ENCODE measurements at regions not wholly inside any gene's neighbourhood (a gene's known extent, or its start where the extent isn't known, plus 50 kb on each side); places are given as distances from the start of the nearest gene placed in this dataset.
"Not testable (repeated sequence)": the region's sequence is repeated elsewhere in the genome, so short reads cannot be mapped to it uniquely, and the experiment has no call there.

DNA sequence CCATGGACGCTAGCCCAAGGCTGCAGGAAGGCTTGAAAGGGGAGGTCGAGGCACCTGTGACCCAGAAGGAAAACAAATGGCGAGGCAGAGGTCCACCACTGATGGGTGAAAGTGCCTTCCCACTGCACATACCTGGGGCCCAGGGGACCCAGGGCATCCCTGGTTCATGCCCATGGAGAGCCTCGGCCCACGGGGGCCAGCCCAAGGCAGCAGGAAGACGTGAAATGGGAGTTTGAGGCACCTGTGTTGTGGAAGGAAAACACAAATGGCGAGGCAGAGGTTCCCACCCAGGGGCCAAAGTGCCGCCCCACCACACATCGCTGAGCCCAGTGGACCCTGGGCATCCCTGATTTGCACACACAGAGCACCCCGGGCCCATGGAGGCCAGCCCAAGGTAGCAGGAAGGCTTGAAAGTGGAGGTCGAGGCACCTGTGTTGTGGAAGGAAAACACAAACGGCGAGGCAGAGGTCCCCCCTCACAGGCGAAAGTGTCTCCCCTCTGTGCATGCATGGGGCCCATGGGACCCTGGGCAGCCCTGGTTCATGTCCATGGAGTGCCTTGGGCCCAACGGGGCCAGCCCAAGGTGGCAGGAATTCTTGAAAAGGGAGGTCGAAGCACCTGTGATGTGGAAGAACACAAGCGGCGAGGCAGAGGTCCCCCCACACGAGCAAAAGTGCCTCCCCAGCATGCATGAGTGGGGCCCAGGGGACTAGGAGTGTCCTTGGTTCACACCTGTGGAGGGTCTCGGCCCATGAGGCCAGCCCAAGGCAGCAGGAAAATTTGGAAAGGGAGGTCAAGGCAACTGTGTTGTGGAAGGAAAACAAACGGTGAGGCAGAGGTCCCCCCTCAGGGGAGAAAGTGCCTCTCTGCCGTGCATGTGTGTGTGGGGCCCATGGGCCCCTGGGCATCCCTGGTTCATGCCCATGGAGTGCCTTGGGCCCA is 383.3 kb downstream of the ALG10 start:
- Histone ChIP-seq H3K4me1 (replicated peaks in 1 of 2) (no peaks in the 10 kb centered on the region), H3K4me3 (no peak overlapping the region), H3K27ac (no peak overlapping the region)
- no peak for ATAC-seq (replicated peaks in 6 of 8)
- in situ Hi-C loops (cut with MboI; ENCODE audit: low pct_unique_long_range_greater_than_20kb in 2 of 9, low sequenced_read_pairs in 9 of 9, unreplicated experiment in 9 of 9), result no loop called here
- WGBS, 10 experiments, result 23 to 100% (median 58%) methylated on average over 1 to 11 of the region's 22 CpGs; no CpG with 5 or more reads in 3 of the 10 experiments

DNA sequence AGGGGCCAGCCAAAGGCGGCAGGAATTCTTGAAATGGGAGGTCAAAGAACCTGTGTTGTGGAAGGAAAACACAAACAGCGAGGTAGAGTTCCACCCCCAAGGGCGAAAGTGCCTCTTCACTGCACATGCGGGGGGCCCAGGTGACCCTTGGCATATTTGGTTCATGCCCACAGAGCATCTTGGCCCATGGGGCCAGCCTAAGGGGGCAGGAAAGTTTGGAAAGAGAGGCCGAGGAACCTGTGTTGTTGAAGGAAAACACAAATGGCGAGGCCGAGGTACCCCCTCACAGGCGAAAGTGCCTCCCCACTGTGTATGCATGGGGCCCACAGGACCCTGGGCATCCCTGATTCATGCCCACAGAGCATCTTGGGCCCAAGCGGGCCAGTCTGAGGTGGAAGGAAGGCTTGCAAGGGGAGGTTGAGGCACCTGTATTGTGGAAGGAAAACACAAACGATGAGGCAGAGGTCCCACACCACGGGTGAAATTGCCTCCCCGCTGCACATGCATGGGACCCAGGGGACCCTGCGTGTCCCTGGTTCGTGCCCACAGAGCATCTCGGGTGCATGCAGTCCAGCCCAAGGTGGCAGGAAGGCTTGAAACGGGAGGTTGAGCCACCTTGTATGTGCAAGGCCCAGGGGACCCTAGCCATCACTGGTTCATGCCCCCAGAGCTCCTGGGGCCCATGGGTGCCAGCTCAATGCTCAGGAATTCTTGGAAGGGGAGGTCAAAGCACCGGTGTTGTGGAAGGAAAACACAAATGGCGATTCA is 384.1 kb downstream of the ALG10 start:
- ATAC-seq (replicated peaks in 6 of 8), result no peak
- WGBS, 10 experiments, result 0 to 80% (median 26%) methylated on average over 1 to 10 of the region's 18 CpGs; no CpG with 5 or more reads in 3 of the 10 experiments
- no peaks in the 10 kb centered on the region for H3K4me1 ChIP-seq (replicated peaks in 1 of 2)
- H3K27ac ChIP-seq, result no peak overlapping the region
- no peak overlapping the region for H3K4me3 ChIP-seq
- in situ Hi-C loops (cut with MboI; ENCODE audit: low pct_unique_long_range_greater_than_20kb in 2 of 9, low sequenced_read_pairs in 9 of 9, unreplicated experiment in 9 of 9), result no loop called here

DNA sequence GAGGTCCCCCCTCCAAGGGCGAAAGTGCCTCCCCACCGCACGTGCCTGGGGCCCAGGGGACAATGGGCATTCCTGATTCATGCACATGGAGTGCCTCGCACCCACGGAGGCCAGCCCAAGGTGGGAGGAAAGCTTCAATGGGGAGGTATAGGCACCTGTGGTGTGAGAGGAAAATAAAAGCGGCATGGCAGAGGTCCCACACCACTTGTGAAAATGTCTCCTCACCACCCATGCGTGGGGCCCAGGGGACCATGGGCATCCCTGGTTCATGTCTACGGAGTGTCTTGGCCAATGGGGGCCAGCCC is 384.7 kb downstream of the ALG10 start:
- ATAC-seq (replicated peaks in 6 of 8), result no peak
- no peak overlapping the region for H3K27ac ChIP-seq
- H3K4me1 ChIP-seq (replicated peaks in 1 of 2), result no peaks in the 10 kb centered on the region
- in situ Hi-C loops (cut with MboI; ENCODE audit: low pct_unique_long_range_greater_than_20kb in 2 of 9, low sequenced_read_pairs in 9 of 9, unreplicated experiment in 9 of 9), result no loop called here
- no peak overlapping the region for H3K4me3 ChIP-seq
- 15 to 100% (median 48%) methylated on average over 1 to 8 of the region's 8 CpGs; no CpG with 5 or more reads in 5 of the 10 experiments for WGBS, 10 experiments

DNA sequence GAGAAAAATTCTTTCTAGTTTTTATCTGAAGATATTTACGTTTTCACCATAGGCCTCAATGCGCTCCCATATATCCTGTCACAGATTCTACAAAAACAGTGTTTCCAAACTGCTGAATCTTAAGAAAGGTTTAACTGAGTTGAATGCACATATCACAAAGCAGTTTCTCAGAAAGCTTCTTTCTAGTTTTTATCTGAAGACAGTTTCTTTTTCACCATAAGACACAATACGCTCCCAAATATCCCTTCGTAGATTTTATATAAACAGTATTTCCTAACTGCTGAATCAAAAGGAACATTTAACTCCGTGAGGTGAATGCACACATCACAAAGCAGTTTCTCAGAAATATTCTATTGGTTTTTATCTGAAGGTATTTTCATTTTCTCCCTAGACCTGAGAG is 385.5 kb downstream of the ALG10 start:
- Histone ChIP-seq H3K4me3 (no peak overlapping the region), H3K27ac (no peak overlapping the region), H3K4me1 (replicated peaks in 1 of 2) (no peaks in the 10 kb centered on the region)
- WGBS, 10 experiments, result 16 to 88% (median 72%) methylated on average over 3 to 5 of the region's 5 CpGs
- ATAC-seq (replicated peaks in 6 of 8), result no peak
- in situ Hi-C loops (cut with MboI; ENCODE audit: low pct_unique_long_range_greater_than_20kb in 2 of 9, low sequenced_read_pairs in 9 of 9, unreplicated experiment in 9 of 9), result no loop called here

DNA sequence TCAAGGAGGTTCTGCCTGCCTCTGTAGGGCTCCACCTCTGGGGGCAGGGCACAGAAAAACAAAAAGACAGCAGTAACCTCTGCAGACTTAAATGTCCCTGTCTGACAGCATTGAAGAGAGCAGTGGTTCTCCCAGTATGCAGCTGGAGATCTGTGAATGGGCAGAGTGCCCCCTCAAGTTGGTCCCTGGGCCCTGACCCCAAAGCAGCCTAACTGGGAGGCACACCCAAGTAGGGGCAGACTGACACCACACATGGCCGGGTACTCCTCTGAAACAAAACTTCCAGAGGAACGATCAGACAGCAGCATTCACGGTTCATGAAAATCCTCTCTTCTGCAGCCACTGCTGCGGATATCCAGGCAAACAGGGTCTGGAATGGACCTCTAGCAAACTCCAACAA is 409.2 kb downstream of the ALG10 start:
- in situ Hi-C loops (cut with MboI; ENCODE audit: low pct_unique_long_range_greater_than_20kb in 2 of 9, low sequenced_read_pairs in 9 of 9, unreplicated experiment in 9 of 9), result loop anchor here in 1 of 9 experiments (25.0 kb wide), 1 partner anchor 106 kb away; no protein-coding TSS in a partner anchor
- H3K4me1 ChIP-seq (replicated peaks in 1 of 2); ATAC-seq (replicated peaks in 6 of 8); H3K4me3 ChIP-seq; H3K27ac ChIP-seq: not testable (repeated sequence)
- WGBS, 10 experiments, result 0 to 82% (median 17%) methylated on average over 1 to 3 of the region's 4 CpGs; no CpG with 5 or more reads in 7 of the 10 experiments

All from motor neuron (in vitro differentiated cells).